Gastroesophageal sphincter (tissue), 4 donors: ENCODE measurements at regions not wholly inside any gene's neighbourhood (a gene's known extent, or its start where the extent isn't known, plus 50 kb on each side); places are given as distances from the start of the nearest gene placed in this dataset.

Experiments
- ATAC-seq: fragments of 150-250 bp; one replicate; pipeline ENCODE4 v1.9.1; 2016; ENCODE audit warnings: mild to moderate bottlenecking, moderate library complexity
- H3K27ac ChIP-seq, 4 donors: fragments of 200-600 bp; sonication (generic) in 3 of 4; 1 replicate in 3 of 4; 2 replicates in 1 of 4; pipeline ENCODE4 v1.5.1; 2016 to 2019
- H3K27me3 ChIP-seq: fragments of 200-600 bp; sonication (generic); one replicate; pipeline ENCODE4 v1.5.1; 2019
- H3K36me3 ChIP-seq, 2 donors: fragments of 200-600 bp; sonication (generic); one replicate each; pipeline ENCODE4 v1.5.1; 2019; ENCODE audit warnings: control low read depth in 1 of 2
- H3K4me1 ChIP-seq, 3 donors: fragments of 200-600 bp; sonication (generic); 1 replicate in 2 of 3; 2 replicates in 1 of 3; pipeline ENCODE4 v1.5.1; 2016 to 2019; ENCODE audit warnings: control low read depth in 2 of 3
- H3K4me3 ChIP-seq, 2 donors: fragments of 200-600 bp; sonication (generic); one replicate each; pipeline ENCODE4 v1.5.1; 2019; ENCODE audit warnings: mild to moderate bottlenecking in 1 of 2, moderate library complexity in 1 of 2
- H3K9me3 ChIP-seq, 3 donors: fragments of 200-600 bp; sonication (generic); one replicate each; pipeline ENCODE4 v1.5.1; 2017 to 2019; ENCODE audit warnings: control low read depth in 2 of 3
- EP300 ChIP-seq: sonication (generic); formaldehyde crosslinking; IDR thresholded peaks from one replicate; pipeline ENCODE4 v1.6.1; 2017; ENCODE audit warnings: antibody characterized with exemption, mild to moderate bottlenecking
- POLR2A ChIP-seq, 2 donors: fragments of 450-650 bp; IDR thresholded peaks; one replicate each; pipeline ENCODE4 v1.6.1; 2017; ENCODE audit warnings: antibody characterized with exemption in 2 of 2, mild to moderate bottlenecking in 2 of 2, moderate library complexity in 1 of 2
- POLR2AphosphoS5 ChIP-seq: sonication (generic); formaldehyde crosslinking; IDR thresholded peaks from one replicate; pipeline ENCODE4 v1.6.1; 2017; ENCODE audit warnings: antibody characterized with exemption
- WGBS, 2 donors: methylation state at CpG; one replicate each; pipeline ENCODE4 v1.1.5; 2018; ENCODE audit warnings: low coverage in 1 of 2; 5-methylcytosine and 5-hydroxymethylcytosine counted together
- TF ChIP-seq, protein P1 (sequence below), 4 experiments: fragments of 200-600 bp in 2 of 4; fragments of 450-650 bp in 2 of 4; sonication (generic) in 1 of 4; IDR thresholded peaks; one replicate each; pipeline ENCODE4 v1.5.1; 2017 to 2019; ENCODE audit warnings: antibody characterized with exemption in 4 of 4, mild to moderate bottlenecking in 2 of 4, moderate library complexity in 2 of 4

DNA sequence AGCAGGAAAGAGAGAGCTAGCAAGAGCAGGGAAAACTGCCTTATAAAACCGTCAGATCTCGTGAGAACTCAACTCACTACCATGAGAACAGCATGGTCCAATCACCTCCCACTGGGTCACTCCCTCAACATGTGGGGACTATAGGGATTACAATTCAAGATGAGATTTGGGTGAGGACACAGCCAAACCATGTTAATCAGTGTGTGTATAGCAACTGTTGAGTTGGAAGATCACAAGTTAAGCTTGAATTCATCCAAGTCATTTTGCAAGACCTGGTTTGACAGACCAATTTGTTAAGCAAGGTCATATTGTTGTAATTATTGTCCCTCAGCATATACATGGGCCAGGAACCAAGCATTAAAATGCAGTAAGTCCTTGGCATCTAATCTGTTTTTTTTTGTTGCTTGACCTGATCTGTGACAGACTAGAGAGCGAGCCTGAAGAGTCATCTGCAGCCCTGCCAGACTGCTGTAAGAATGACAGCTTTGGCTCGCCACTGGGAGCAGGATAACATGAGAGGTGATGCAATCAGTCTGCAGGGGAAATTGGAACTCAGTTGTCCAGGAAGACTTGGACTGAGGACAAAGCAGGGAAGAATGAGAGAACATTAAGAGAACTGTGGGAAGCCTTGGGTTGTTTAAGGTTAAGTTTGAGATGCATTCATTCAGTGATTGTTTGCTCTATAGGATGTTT is 297.6 kb upstream of the SEL1L start:
- Histone ChIP-seq H3K27me3 (no peaks in the 10 kb centered on the region), H3K4me1 (no peaks in the 10 kb centered on the region), H3K36me3 (no peaks in the 10 kb centered on the region), H3K4me3 (no peak overlapping the region), H3K27ac (no peak overlapping the region), H3K9me3 (peaks cover 0 to 23% (median 0%) of the 10 kb centered on the region in 3 donors)
- TF ChIP-seq POLR2A (IDR thresholded peaks at IDR 0.05) (no peak), EP300 (no peak), POLR2AphosphoS5 (no peak)
- TF ChIP-seq, protein P1, sequence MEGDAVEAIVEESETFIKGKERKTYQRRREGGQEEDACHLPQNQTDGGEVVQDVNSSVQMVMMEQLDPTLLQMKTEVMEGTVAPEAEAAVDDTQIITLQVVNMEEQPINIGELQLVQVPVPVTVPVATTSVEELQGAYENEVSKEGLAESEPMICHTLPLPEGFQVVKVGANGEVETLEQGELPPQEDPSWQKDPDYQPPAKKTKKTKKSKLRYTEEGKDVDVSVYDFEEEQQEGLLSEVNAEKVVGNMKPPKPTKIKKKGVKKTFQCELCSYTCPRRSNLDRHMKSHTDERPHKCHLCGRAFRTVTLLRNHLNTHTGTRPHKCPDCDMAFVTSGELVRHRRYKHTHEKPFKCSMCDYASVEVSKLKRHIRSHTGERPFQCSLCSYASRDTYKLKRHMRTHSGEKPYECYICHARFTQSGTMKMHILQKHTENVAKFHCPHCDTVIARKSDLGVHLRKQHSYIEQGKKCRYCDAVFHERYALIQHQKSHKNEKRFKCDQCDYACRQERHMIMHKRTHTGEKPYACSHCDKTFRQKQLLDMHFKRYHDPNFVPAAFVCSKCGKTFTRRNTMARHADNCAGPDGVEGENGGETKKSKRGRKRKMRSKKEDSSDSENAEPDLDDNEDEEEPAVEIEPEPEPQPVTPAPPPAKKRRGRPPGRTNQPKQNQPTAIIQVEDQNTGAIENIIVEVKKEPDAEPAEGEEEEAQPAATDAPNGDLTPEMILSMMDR (IDR thresholded peaks at IDR 0.05): no peak
- ATAC-seq: peak; percentile 87
- 25 to 57% methylated on average over 2 to 4 of the region's 4 CpGs for WGBS, 2 donors

DNA sequence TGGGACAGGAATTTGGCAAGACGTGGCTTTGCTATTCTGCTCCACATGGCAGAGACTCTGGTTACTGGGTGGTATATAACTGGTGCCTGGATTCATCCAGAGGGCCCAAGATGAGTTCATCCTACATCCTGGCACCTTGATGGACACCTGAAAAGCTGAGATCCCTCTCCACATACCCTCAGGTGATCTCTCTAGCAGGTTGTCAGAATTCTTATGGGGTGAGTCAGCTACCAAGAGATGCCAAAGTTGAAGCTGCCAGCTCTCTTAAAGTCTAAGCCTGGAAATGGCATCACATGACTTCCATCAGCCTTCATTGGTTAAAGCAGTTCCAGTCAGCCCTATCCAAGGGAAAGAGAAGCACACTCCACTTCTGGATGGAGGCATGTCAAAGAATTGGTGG is 300.7 kb upstream of the SEL1L start:
- 53% methylated on average over 1 of the region's 1 CpG; no CpG with 5 or more reads in 1 of the 2 donors for WGBS, 2 donors
- Histone ChIP-seq H3K36me3 (no peaks in the 10 kb centered on the region), H3K4me1 (no peaks in the 10 kb centered on the region), H3K4me3 (no peak overlapping the region), H3K27ac (no peak overlapping the region), H3K9me3 (peaks cover 0 to 32% (median 0%) of the 10 kb centered on the region in 3 donors), H3K27me3 (no peaks in the 10 kb centered on the region)
- TF ChIP-seq POLR2AphosphoS5: no peak
- TF ChIP-seq EP300: no peak
- TF ChIP-seq POLR2A (IDR thresholded peaks at IDR 0.05): no peak
- ATAC-seq: no peak

DNA sequence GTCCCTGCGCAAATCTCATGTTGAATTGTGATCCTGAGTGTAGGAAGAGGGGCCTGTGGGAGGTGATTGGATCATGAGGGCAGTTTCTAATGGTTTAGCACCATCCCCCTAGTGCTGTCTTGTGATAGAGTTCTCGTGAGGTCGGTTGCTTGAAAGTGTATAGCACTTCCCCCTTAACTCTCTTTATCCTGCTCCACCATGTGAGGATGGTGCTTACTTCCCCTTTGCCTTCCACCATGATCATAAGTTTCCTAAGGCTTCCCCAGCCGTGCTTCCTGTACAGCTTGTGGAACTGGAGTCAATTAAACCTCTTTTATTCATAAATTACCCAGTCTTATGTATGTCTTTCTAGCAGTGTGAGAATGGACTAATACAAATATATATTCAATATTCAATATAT is 303.7 kb upstream of the SEL1L start:
- Histone ChIP-seq H3K9me3 (peaks cover 0 to 24% (median 0%) of the 10 kb centered on the region in 3 donors), H3K4me3 (no peak overlapping the region), H3K27ac (no peak overlapping the region), H3K36me3 (no peaks in the 10 kb centered on the region), H3K27me3 (no peaks in the 10 kb centered on the region), H3K4me1 (no peaks in the 10 kb centered on the region)
- WGBS, 2 donors: 94 to 96% methylated on average over 3 of the region's 4 CpGs
- ATAC-seq: no peak
- TF ChIP-seq, protein P1 (IDR thresholded peaks at IDR 0.05): no peak
- TF ChIP-seq POLR2AphosphoS5 (no peak), POLR2A (IDR thresholded peaks at IDR 0.05) (no peak), EP300 (no peak)

DNA sequence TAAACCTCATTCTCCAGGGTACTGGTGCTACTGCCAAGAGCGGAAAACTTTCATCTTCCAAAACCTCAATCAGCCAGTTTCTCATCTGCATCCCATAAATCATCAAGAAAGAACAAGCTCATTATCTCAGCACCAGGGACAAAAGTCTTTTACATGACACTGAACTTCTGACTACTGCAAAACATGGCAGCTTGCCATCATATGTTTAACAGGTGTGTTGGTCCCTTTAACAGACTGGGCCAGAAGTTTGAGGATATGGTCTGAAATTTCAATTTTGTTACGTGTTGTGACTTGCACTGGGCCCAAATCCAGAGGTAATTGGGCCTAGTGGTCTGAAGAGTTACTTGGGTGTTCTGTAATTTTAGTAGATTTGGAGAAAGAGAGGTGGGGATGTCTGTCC is 305.4 kb upstream of the SEL1L start:
- no peak overlapping the region for H3K4me3 ChIP-seq
- no peaks in the 10 kb centered on the region for H3K4me1 ChIP-seq
- no peak for ATAC-seq
- peaks cover 0 to 24% (median 0%) of the 10 kb centered on the region in 3 donors for H3K9me3 ChIP-seq
- no peaks in the 10 kb centered on the region for H3K36me3 ChIP-seq
- H3K27me3 ChIP-seq: no peaks in the 10 kb centered on the region
- no peak overlapping the region for H3K27ac ChIP-seq
- 55 to 80% methylated on average over 1 to 2 of the region's 2 CpGs for WGBS, 2 donors
- TF ChIP-seq POLR2AphosphoS5 (no peak), POLR2A (IDR thresholded peaks at IDR 0.05) (no peak), EP300 (no peak)
- TF ChIP-seq, protein P1 (IDR thresholded peaks at IDR 0.05): no peak

DNA sequence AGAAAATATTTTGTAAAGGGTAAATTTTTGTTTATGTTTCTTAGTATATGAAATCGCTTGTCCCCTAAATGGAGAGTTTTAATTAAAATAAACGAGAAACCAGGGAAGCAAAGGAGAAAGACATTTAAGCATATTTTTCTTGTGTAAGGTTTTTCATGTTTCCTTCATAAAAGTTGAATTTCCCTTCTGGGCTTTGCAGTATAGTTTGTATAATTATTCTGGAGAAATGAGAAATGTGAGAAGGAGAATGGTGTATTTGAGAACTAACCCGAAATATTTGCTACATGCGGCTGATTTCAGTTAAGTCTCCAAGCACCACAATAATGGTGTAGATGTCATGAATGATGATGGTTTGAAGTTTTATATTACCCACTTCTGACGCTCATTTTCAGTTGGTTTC is 307.7 kb upstream of the SEL1L start:
- no peaks in the 10 kb centered on the region for H3K27me3 ChIP-seq
- H3K36me3 ChIP-seq: no peaks in the 10 kb centered on the region
- no peaks in the 10 kb centered on the region for H3K4me1 ChIP-seq
- H3K9me3 ChIP-seq: peaks cover 0 to 10% (median 0%) of the 10 kb centered on the region in 3 donors
- no peak overlapping the region for H3K27ac ChIP-seq
- 78 to 90% methylated on average over 5 of the region's 5 CpGs for WGBS, 2 donors
- H3K4me3 ChIP-seq: no peak overlapping the region
- no peak for ATAC-seq
- TF ChIP-seq EP300: no peak
- TF ChIP-seq POLR2A (IDR thresholded peaks at IDR 0.05): no peak
- TF ChIP-seq, protein P1 (IDR thresholded peaks at IDR 0.05): no peak
- TF ChIP-seq POLR2AphosphoS5: no peak
